ENCODE measurements at regions not wholly inside any gene's neighbourhood (a gene's known extent, or its start where the extent isn't known, plus 50 kb on each side); places are given as distances from the start of the nearest gene placed in this dataset.
"Not testable (repeated sequence)": the region's sequence is repeated elsewhere in the genome, so short reads cannot be mapped to it uniquely, and the experiment has no call there.

- Histone ChIP-seq H3K27ac (ENCODE audit: low read depth, low read length, poor library complexity, severe bottlenecking) (no peak overlapping the region), H3K27me3 (replicated peaks; ENCODE audit: insufficient read depth, low read depth, low read length, poor library complexity) (peaks cover 16% of the 10 kb centered on the region), H3K36me3 (ENCODE audit: insufficient read depth, low read length, poor library complexity, severe bottlenecking) (no peaks in the 10 kb centered on the region), H3K4me1 (ENCODE audit: insufficient read depth, low read length, poor library complexity, severe bottlenecking) (no peaks in the 10 kb centered on the region), H3K4me3 (ENCODE audit: low read depth, low read length, poor library complexity, severe bottlenecking) (no peak overlapping the region), H3K9me3 (ENCODE audit: low read depth, low read length, poor library complexity, severe bottlenecking) (no peaks in the 10 kb centered on the region)
- ChIA-PET POLR2A (ENCODE audit: low non-redundant PET) (interaction anchor here (0.5 kb wide), 1 partner anchor 152 kb away, joined by 5 read pairs; no protein-coding TSS in a partner anchor), CTCF (no interaction called here)
- BruUV-seq (replicated peaks), result no TSS peak
- no peak for DNase-seq (ENCODE audit: low spot score)
- intact Hi-C loops (cut with micrococcal nuclease; ENCODE audit: unreplicated experiment), result loop anchor here (10.0 kb wide), 1 partner anchor 397 kb away; no protein-coding TSS in a partner anchor
- TF ChIP-seq EZH2 (IDR thresholded peaks at IDR 0.05; ENCODE audit: borderline replicate concordance, low read depth, low read length, poor library complexity, severe bottlenecking) (no peak), CTCF (conservative IDR thresholded peaks at IDR 0.05; ENCODE audit: low read depth, low read length) (no peak)
Measured at GRCh38 chr14:105941226-105942166, 415.1 kb downstream of the TMEM121 start.

- POLR2A ChIA-PET (ENCODE audit: low non-redundant PET); H3K27ac ChIP-seq (ENCODE audit: low read depth, low read length, poor library complexity, severe bottlenecking); H3K4me3 ChIP-seq (ENCODE audit: low read depth, low read length, poor library complexity, severe bottlenecking); DNase-seq (ENCODE audit: low spot score); H3K4me1 ChIP-seq (ENCODE audit: insufficient read depth, low read length, poor library complexity, severe bottlenecking); H3K36me3 ChIP-seq (ENCODE audit: insufficient read depth, low read length, poor library complexity, severe bottlenecking); H3K9me3 ChIP-seq (ENCODE audit: low read depth, low read length, poor library complexity, severe bottlenecking); BruUV-seq (replicated peaks); CTCF ChIA-PET: not testable (repeated sequence)
- intact Hi-C loops (cut with micrococcal nuclease; ENCODE audit: unreplicated experiment), result loop anchor here (10.0 kb wide), 1 partner anchor 398 kb away; no protein-coding TSS in a partner anchor
- H3K27me3 ChIP-seq (replicated peaks; ENCODE audit: insufficient read depth, low read depth, low read length, poor library complexity), result peaks cover 13% of the 10 kb centered on the region
Measured at GRCh38 chr14:105942725-105943124, 416.3 kb downstream of the TMEM121 start.

- no peak for DNase-seq (ENCODE audit: low spot score)
- Histone ChIP-seq H3K27ac (ENCODE audit: low read depth, low read length, poor library complexity, severe bottlenecking) (no peak overlapping the region), H3K9me3 (ENCODE audit: low read depth, low read length, poor library complexity, severe bottlenecking) (no peaks in the 10 kb centered on the region), H3K4me1 (ENCODE audit: insufficient read depth, low read length, poor library complexity, severe bottlenecking) (no peaks in the 10 kb centered on the region), H3K4me3 (ENCODE audit: low read depth, low read length, poor library complexity, severe bottlenecking) (no peak overlapping the region), H3K27me3 (replicated peaks; ENCODE audit: insufficient read depth, low read depth, low read length, poor library complexity) (peaks cover 15% of the 10 kb centered on the region), H3K36me3 (ENCODE audit: insufficient read depth, low read length, poor library complexity, severe bottlenecking) (no peaks in the 10 kb centered on the region)
- ChIA-PET POLR2A (ENCODE audit: low non-redundant PET) (no interaction called here), CTCF (interaction anchor here (0.5 kb wide), 1 partner anchor 820 kb away, joined by 4 read pairs; no protein-coding TSS in a partner anchor)
- no TSS peak for BruUV-seq (replicated peaks)
- TF ChIP-seq EZH2 (IDR thresholded peaks at IDR 0.05; ENCODE audit: borderline replicate concordance, low read depth, low read length, poor library complexity, severe bottlenecking) (no peak), CTCF (conservative IDR thresholded peaks at IDR 0.05; ENCODE audit: low read depth, low read length) (no peak)
- intact Hi-C loops (cut with micrococcal nuclease; ENCODE audit: unreplicated experiment), result loop anchor here (10.0 kb wide), 1 partner anchor 399 kb away; no protein-coding TSS in a partner anchor
Measured at GRCh38 chr14:105943973-105944602, 417.7 kb downstream of the TMEM121 start.
